ENCODE measurements at regions not wholly inside any gene's neighbourhood (a gene's known extent, or its start where the extent isn't known, plus 50 kb on each side); places are given as distances from the start of the nearest gene placed in this dataset.

- DNase-seq: no peak
These were observed 249.8 kb downstream of the ANAPC1 start for GRCh38 chr2:111634050-111634794.

- no peak for DNase-seq
These were observed 248.9 kb downstream of the ANAPC1 start for GRCh38 chr2:111634995-111635538.

- no peak for DNase-seq
These were observed 247.1 kb downstream of the ANAPC1 start for GRCh38 chr2:111636905-111637304.

- DNase-seq: no peak
These were observed 245.6 kb downstream of the ANAPC1 start for GRCh38 chr2:111638274-111638877.

GRCh38 chr2:111640480-111640879 lies 243.5 kb downstream of the ANAPC1 start:
- DNase-seq: no peak

GRCh38 chr2:111642586-111643327 lies 241.2 kb downstream of the ANAPC1 start:
- no peak for DNase-seq

- no peak for DNase-seq
These were observed 240.2 kb downstream of the ANAPC1 start for GRCh38 chr2:111643759-111644158.

GRCh38 chr2:111647359-111647758 lies 236.6 kb downstream of the ANAPC1 start:
- no peak for DNase-seq

GRCh38 chr2:111652038-111652437 lies 232.0 kb downstream of the ANAPC1 start:
- DNase-seq: no peak

GRCh38 chr2:111652681-111653080 lies 231.3 kb downstream of the ANAPC1 start:
- DNase-seq: no peak

GRCh38 chr2:111653103-111653624 lies 230.8 kb downstream of the ANAPC1 start:
- no peak for DNase-seq

GRCh38 chr2:111653913-111654312 lies 230.1 kb downstream of the ANAPC1 start:
- no peak for DNase-seq

- DNase-seq: no peak
These were observed 229.2 kb downstream of the ANAPC1 start for GRCh38 chr2:111654829-111655228.

GRCh38 chr2:111656436-111656835 lies 227.6 kb downstream of the ANAPC1 start:
- DNase-seq: no peak

GRCh38 chr2:111656894-111657293 lies 227.1 kb downstream of the ANAPC1 start:
- DNase-seq: no peak

GRCh38 chr2:111657351-111657975 lies 226.5 kb downstream of the ANAPC1 start:
- DNase-seq: no peak

GRCh38 chr2:111659361-111660333 lies 224.3 kb downstream of the ANAPC1 start:
- DNase-seq: no peak

- no peak for DNase-seq
These were observed 223.2 kb downstream of the ANAPC1 start for GRCh38 chr2:111660811-111661210.

GRCh38 chr2:111661286-111661940 lies 222.6 kb downstream of the ANAPC1 start:
- DNase-seq: no peak
